ENCODE measurements at regions not wholly inside any gene's neighbourhood (a gene's known extent, or its start where the extent isn't known, plus 50 kb on each side); places are given as distances from the start of the nearest gene placed in this dataset.

DNA sequence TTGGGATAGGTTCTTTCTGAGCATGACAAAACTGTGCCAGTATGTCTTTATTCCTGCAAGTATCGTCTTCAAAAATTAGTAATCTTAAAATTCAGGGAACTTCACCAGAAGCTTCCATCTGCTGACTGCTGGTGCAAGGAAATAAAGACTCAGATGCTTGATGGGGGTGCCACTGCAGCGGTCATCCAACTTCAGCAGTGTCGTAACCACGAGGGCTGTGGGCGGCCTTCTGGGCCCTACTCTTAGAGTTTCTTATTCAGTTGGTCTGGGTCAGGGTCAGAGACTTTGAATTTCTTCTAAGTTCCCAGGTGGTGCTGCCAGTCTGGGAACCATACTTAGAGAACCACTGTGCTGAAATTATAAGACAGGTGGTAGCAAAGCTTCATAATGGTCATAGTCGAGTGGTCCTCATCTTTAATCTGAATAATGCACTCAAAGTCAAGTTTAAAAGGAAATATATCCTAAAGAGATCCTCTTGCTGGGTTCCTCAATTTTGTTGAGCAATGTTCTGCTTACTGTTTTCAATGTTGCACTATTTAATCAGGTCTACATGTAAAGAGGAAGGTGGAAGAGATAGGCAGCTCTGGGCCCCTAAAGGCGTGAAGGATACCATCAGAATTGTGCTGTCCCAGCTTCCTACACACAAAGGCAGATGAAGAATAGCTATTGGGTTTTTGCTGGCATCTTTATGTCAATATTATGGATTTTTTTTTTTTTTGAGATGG is 165.4 kb upstream of the GMDS start:
- intact Hi-C loops (cut with DNase I) = no loop called here
- TF ChIP-seq, protein P1, sequence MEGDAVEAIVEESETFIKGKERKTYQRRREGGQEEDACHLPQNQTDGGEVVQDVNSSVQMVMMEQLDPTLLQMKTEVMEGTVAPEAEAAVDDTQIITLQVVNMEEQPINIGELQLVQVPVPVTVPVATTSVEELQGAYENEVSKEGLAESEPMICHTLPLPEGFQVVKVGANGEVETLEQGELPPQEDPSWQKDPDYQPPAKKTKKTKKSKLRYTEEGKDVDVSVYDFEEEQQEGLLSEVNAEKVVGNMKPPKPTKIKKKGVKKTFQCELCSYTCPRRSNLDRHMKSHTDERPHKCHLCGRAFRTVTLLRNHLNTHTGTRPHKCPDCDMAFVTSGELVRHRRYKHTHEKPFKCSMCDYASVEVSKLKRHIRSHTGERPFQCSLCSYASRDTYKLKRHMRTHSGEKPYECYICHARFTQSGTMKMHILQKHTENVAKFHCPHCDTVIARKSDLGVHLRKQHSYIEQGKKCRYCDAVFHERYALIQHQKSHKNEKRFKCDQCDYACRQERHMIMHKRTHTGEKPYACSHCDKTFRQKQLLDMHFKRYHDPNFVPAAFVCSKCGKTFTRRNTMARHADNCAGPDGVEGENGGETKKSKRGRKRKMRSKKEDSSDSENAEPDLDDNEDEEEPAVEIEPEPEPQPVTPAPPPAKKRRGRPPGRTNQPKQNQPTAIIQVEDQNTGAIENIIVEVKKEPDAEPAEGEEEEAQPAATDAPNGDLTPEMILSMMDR (IDR thresholded peaks at IDR 0.05) = no peak
- TF ChIP-seq POLR2A (IDR thresholded peaks at IDR 0.05) = no peak
- Histone ChIP-seq H3K27ac (no peak overlapping the region), H3K4me1 (replicated peaks in 1 of 2) (no peaks in the 10 kb centered on the region), H3K27me3 (no peaks in the 10 kb centered on the region), H3K4me3 (no peak overlapping the region), H3K9me3 (replicated peaks in 1 of 3) (no peaks in the 10 kb centered on the region), H3K36me3 (replicated peaks in 1 of 2) (no peaks in the 10 kb centered on the region)
- no peak for DNase-seq
- 89 to 92% (median 91%) methylated on average over 7 of the region's 7 CpGs for WGBS, 4 donors

DNA sequence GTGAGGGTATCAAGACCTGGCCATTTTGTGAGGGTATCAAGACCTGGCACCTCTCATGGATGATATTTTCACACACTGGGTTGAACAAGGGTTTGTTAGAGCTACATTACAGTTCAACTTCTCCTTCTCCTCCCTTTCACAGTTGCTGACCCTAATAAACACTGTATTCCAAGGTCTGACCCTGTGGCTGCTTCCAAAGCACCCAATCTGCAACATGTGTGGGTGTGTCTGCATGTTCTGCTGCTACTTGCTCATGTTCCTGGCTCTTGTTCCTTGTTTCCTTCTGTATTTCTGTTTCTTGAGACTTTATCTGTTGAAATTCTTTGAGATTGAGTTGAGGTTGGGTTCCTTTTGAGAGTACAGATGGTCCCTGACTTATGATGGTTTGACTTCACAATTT is 162.1 kb upstream of the GMDS start:
- H3K36me3 ChIP-seq (replicated peaks in 1 of 2) = no peaks in the 10 kb centered on the region
- DNase-seq = no peak
- no peaks in the 10 kb centered on the region for H3K9me3 ChIP-seq (replicated peaks in 1 of 3)
- H3K4me3 ChIP-seq = no peak overlapping the region
- intact Hi-C loops (cut with DNase I) = no loop called here
- TF ChIP-seq, protein P1 (IDR thresholded peaks at IDR 0.05) = no peak
- no peak for TF ChIP-seq POLR2A (IDR thresholded peaks at IDR 0.05)
- no peaks in the 10 kb centered on the region for H3K4me1 ChIP-seq (replicated peaks in 1 of 2)
- no peaks in the 10 kb centered on the region for H3K27me3 ChIP-seq
- no peak overlapping the region for H3K27ac ChIP-seq

DNA sequence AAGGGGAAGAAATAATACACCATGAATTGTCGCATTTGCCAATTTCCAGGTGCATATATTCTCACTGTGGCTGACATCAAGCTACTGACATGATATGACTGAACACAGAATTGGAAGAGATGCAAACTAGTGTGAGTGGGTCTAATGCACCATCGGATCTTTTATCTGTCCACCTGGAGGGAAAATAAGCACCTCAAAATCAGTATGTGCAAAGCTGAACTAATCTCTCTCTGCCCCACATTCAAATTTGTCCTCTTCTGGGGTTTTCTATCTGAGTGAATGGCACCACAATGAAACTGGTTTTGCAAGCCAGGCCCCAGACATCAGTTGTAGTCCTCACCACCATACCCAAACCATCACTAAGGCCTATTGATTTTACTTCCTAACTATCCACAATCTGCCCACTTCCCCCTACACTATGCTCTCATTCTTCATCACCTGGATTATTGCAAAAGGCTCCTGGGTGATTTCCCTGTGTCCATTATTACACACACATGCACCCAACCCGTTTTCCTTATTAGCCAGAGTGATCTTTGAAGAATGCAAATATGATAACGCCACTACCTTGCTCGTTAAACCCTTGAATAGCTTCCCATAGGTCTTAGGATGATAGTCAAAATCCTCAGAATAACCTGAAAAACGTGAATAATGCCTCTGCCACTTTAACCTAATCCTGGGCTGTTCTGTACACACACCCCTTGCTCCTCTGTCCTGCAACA is 159.0 kb upstream of the GMDS start:
- H3K27me3 ChIP-seq = no peaks in the 10 kb centered on the region
- no peaks in the 10 kb centered on the region for H3K9me3 ChIP-seq (replicated peaks in 1 of 3)
- intact Hi-C loops (cut with DNase I) = no loop called here
- TF ChIP-seq, protein P1 (IDR thresholded peaks at IDR 0.05) = no peak
- TF ChIP-seq POLR2A (IDR thresholded peaks at IDR 0.05) = no peak
- no peaks in the 10 kb centered on the region for H3K36me3 ChIP-seq (replicated peaks in 1 of 2)
- H3K4me1 ChIP-seq (replicated peaks in 1 of 2) = no peaks in the 10 kb centered on the region
- 92 to 97% (median 94%) methylated on average over 6 of the region's 6 CpGs for WGBS, 4 donors
- H3K27ac ChIP-seq = no peak overlapping the region
- H3K4me3 ChIP-seq = no peak overlapping the region
- no peak for DNase-seq

DNA sequence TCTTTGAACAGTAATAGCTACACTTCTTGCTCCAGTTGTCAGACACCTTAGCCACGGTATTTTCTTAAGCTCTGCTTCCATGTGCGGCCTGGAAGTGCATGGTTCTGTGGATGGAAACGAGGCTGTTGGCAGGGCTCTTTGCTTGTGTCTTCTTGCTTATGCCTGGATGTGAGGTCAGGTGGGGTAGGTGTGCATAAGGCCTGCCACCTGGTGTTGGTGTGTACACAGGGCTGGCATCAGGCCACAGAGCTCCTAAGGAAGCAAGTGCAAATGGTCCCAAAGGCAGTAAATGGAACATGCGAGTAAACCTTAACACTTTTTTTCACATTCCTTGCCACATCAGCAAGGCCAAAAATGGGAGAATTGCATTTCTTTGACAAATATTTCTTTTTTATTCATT is 158.1 kb upstream of the GMDS start:
- H3K27ac ChIP-seq = no peak overlapping the region
- 87 to 98% (median 92%) methylated on average over 4 of the region's 4 CpGs for WGBS, 4 donors
- no peaks in the 10 kb centered on the region for H3K36me3 ChIP-seq (replicated peaks in 1 of 2)
- TF ChIP-seq POLR2A (IDR thresholded peaks at IDR 0.05) = no peak
- TF ChIP-seq, protein P1 (IDR thresholded peaks at IDR 0.05) = no peak
- no peaks in the 10 kb centered on the region for H3K27me3 ChIP-seq
- no peaks in the 10 kb centered on the region for H3K9me3 ChIP-seq (replicated peaks in 1 of 3)
- no peak for DNase-seq
- H3K4me1 ChIP-seq (replicated peaks in 1 of 2) = no peaks in the 10 kb centered on the region
- H3K4me3 ChIP-seq = no peak overlapping the region
- intact Hi-C loops (cut with DNase I) = no loop called here

All from adrenal gland (tissue), 9 donors.